ENCODE measurements at regions not wholly inside any gene's neighbourhood (a gene's known extent, or its start where the extent isn't known, plus 50 kb on each side); places are given as distances from the start of the nearest gene placed in this dataset.

GRCh38 chr20:10864076-10864672, 190.4 kb upstream of the JAG1 start:
- no peak for DNase-seq (ENCODE audit: low spot score)

- DNase-seq (ENCODE audit: low spot score) = no peak
These were observed 194.5 kb upstream of the JAG1 start for GRCh38 chr20:10868299-10868698.

GRCh38 chr20:10873026-10873425, 199.2 kb upstream of the JAG1 start:
- DNase-seq (ENCODE audit: low spot score) = no peak

- DNase-seq (ENCODE audit: low spot score) = no peak
These were observed 201.9 kb upstream of the JAG1 start for GRCh38 chr20:10875653-10876052.

GRCh38 chr20:10876558-10876957, 202.8 kb upstream of the JAG1 start:
- no peak for DNase-seq (ENCODE audit: low spot score)

GRCh38 chr20:10877342-10877741, 203.5 kb upstream of the JAG1 start:
- no peak for DNase-seq (ENCODE audit: low spot score)

- DNase-seq (ENCODE audit: low spot score) = no peak
These were observed 209.4 kb upstream of the JAG1 start for GRCh38 chr20:10883166-10883565.

- DNase-seq (ENCODE audit: low spot score) = no peak
These were observed 219.5 kb upstream of the JAG1 start for GRCh38 chr20:10893321-10893720.

GRCh38 chr20:10897336-10897735, 223.5 kb upstream of the JAG1 start:
- no peak for DNase-seq (ENCODE audit: low spot score)

GRCh38 chr20:10898552-10898951, 224.8 kb upstream of the JAG1 start:
- no peak for DNase-seq (ENCODE audit: low spot score)

GRCh38 chr20:10902174-10902573, 228.4 kb upstream of the JAG1 start:
- no peak for DNase-seq (ENCODE audit: low spot score)

- DNase-seq (ENCODE audit: low spot score) = no peak
These were observed 228.9 kb upstream of the JAG1 start for GRCh38 chr20:10902576-10903282.

GRCh38 chr20:10906834-10907233, 233.0 kb upstream of the JAG1 start:
- no peak for DNase-seq (ENCODE audit: low spot score)

GRCh38 chr20:10909803-10910202, 236.0 kb upstream of the JAG1 start:
- no peak for DNase-seq (ENCODE audit: low spot score)

GRCh38 chr20:10910535-10911178, 236.9 kb upstream of the JAG1 start:
- DNase-seq (ENCODE audit: low spot score) = no peak

- DNase-seq (ENCODE audit: low spot score) = no peak
These were observed 237.5 kb upstream of the JAG1 start for GRCh38 chr20:10911298-10911697.

GRCh38 chr20:10915815-10916214, 242.0 kb upstream of the JAG1 start:
- no peak for DNase-seq (ENCODE audit: low spot score)

- DNase-seq (ENCODE audit: low spot score) = no peak
These were observed 242.5 kb upstream of the JAG1 start for GRCh38 chr20:10916312-10916711.

- no peak for DNase-seq (ENCODE audit: low spot score)
These were observed 244.0 kb upstream of the JAG1 start for GRCh38 chr20:10917826-10918225.

- peak; percentile 50 for DNase-seq (ENCODE audit: low spot score)
These were observed 245.8 kb upstream of the JAG1 start for GRCh38 chr20:10919396-10920140.

- no peak for DNase-seq (ENCODE audit: low spot score)
These were observed 246.6 kb upstream of the JAG1 start for GRCh38 chr20:10920396-10920795.

- no peak for DNase-seq (ENCODE audit: low spot score)
These were observed 247.8 kb upstream of the JAG1 start for GRCh38 chr20:10921491-10922010.

GRCh38 chr20:10922506-10922905, 248.7 kb upstream of the JAG1 start:
- no peak for DNase-seq (ENCODE audit: low spot score)

Data from hepatic stellate cell (primary cell).